CD4-positive, alpha-beta T cell treated with Interleukin-12 subunit alpha and Interleukin-12 subunit beta, for 1 hour (primary cell): ENCODE measurements at regions not wholly inside any gene's neighbourhood (a gene's known extent, or its start where the extent isn't known, plus 50 kb on each side); places are given as distances from the start of the nearest gene placed in this dataset.

Source experiments
- DNase-seq: peaks from one replicate; pipeline ENCODE4 v3.0.0-alpha.2; 2020

DNA sequence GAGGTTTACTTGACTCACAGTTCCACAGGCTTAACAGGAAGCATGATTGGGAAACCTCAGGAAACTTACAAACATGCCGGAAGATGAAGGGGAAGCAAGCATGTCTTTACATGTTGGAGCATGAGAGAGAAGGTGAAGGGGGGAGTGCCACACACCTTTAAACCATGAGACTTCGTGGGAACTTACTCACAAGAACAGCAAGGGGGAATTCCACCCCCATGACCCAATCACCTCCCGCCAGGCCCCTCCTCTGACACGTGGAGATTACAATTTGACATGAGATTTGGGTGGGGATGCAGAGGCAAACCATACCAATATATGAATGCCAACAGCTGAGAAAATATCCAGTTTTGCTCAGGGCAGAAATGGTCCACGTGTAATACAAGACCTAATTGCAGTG is 518.6 kb downstream of the VRK1 start:
- no peak for DNase-seq

DNA sequence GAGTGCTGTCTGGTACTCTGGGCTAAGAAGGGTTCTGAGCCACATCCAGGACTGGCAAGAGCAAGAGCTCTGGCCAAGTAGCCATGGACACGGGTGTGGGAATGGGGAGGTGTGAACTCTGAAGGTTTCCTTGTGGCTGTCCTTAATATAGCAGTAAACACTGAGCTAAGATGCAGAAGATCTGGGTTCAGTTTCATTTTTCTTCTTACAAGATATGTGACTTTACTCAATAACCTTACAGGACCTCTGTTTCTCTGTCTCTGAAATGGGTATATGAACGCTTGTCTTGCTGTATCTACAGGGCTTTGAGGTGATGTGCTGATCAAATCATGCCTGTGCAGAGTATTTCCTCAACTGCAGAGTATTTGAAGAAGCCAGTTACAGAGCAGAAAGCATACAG is 521.2 kb downstream of the VRK1 start:
- no peak for DNase-seq

DNA sequence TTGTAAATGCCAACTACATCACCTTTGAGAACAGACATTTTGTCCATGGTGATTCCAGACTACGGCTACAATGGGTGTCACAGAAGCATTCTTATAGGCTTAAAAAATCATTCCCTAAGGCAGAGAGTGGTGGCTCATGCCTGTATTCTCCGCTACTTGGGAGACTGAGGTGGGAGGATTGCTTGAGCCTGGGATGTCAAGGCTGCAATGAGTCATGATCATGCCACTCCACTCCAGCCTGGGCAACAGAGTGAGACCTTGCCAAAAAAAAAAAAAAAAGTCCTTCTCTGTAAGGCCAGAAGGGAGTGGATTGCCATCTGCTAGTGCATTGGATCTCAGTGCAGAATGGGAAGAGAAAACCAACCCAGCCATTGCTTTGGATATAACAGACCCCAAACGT is 522.5 kb downstream of the VRK1 start:
- no peak for DNase-seq

DNA sequence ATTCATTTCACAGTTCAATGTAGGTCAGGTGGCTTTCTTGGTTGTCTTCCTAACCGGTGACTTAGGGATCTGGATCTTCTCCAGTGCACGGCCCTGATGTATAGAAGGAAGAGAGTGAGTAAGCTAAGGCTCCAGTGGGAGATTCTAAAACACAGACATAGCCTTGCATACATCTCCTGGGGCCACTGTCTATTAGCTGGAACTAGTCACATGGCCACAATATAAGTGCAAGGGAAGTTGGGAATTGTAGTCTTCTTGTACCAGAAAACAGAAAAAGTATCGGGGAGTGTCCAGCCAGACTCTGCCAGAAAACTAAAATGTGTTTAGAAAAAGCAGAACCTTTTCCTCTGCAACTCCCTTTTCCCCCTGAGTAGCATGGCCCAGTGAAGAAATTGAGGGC is 531.6 kb downstream of the VRK1 start:
- no peak for DNase-seq

DNA sequence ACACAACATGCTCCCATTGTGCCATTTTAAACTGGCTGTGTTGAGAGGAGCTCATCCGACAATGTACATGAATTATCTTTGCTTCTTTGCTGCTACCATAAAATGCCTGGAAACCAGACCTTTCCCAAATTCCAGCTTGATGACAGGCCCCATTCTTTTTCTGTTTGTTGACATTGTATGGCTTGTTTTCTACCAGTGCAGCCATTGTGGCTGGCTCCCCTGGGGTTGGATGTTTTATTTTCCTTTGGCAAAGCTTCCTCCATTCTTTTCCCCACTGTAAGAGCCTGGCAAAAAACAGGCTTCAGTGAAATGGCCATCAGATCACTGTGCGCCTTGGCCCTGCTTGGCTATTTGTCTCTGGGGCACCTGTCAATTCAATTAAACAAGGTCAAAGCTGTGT is 532.5 kb downstream of the VRK1 start:
- no peak for DNase-seq

DNA sequence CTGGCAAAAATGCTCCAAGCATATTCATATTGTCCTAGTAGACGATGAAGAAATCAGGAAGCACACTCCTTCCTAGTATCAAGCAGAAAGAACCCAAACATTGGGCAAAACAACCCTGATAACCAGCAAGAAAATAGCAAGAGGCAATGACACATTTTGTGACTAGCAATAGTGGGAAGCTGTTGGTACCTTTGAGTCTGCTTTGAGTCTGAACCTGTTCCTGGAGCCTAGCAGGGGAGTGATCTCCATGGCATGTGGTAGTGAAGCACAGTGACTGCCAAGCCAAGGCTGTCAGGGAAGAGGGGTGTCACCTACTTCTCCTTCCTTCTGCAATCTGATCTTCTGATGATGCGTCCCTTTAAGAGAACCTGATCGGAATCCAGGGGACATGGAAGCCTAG is 533.9 kb downstream of the VRK1 start:
- no peak for DNase-seq

DNA sequence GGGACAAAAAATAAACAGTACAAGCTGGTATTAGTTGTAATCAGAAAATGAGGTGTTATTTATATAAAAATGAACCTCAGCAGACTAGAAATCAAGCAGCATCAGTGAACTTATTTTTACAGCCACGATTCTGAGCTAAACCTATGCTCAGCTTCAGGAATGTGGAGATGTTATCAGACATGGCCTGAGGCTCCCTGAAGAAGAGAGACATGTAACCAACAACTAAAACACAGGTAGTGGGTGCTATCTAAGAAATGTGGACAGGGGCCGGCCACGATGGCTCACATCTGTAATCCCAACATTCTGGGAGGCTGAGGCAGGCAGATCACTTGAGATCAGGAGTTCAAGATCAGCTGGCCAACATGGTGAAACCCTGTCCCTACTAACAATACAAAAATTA is 534.3 kb downstream of the VRK1 start:
- DNase-seq = no peak

DNA sequence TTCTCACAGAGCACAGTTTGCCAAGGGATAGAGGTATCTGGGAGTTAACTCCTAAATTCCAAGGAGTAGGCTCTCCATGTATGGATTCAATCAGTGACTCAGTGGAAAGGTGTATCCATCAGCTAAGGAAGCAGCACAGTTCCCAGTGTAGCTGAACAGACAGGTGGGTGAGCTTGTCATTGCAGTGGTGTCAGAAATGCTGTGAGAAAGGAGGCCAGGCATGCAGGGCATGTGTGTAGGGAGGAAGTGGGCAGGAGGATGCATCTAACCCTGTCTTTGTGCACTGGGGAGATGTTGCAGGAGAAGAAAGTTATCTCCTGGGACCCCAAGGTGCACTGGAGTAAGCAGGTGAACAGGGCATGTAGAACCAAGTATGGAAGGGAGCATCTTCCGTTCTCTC is 539.0 kb downstream of the VRK1 start:
- peak; percentile 7 for DNase-seq

DNA sequence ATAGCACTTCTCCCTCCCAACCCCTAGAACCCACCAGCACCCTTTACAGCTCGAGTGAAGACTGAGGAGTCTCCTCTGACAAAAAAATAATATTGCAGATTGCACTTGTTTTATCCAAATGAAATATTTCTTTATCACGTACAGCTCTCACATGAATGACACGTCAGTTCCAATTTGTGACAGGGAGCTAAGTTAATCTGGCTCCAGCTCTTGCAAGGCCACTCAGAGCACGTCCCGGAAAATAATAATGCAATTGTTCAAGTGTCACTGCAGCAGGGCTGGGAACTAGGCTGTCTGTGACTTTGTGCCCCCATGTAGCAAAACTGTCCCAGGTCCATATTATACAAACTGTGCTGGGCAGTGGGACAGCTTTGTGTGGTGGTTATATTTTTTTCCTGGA is 539.6 kb downstream of the VRK1 start:
- no peak for DNase-seq

DNA sequence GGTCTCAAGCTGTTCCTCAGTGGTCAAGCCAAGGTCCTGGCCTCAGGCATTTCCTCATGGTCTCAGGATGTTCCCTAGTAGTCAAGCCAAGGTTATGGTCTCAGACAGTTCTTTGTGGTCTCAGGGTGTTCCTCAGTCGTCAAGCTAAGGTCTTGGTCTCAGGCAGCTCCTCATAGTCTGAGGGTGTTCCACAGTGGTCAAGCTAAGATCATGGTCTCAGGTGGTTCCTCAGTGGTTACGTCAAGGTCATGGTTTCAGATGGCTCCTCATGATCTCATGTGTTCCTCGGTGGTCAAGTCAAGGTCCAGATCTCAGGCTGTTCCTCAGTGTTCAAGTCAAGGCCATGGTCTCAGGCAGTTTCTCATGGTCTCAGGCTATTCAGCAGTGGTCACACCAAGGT is 540.1 kb downstream of the VRK1 start:
- DNase-seq = no peak

DNA sequence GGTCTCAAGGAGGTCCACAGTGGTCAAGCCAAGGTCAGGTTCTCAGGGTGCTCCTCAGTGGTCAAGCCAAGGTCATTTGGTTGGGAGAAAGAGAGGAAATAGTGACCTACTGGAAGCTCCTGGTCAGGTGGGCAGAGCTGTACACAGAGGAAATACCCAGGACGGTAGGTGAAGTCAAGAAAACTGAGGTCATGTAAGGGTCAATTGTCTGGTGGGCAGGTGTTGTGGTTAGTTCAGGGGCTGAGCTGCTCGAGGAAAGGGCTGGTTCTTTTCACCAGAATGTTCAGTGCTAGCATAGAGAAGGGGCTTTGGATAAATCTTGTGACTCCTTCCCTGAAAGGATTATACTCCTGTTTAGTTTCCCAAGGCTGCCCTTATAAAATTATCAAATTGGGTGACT is 540.5 kb downstream of the VRK1 start:
- no peak for DNase-seq

DNA sequence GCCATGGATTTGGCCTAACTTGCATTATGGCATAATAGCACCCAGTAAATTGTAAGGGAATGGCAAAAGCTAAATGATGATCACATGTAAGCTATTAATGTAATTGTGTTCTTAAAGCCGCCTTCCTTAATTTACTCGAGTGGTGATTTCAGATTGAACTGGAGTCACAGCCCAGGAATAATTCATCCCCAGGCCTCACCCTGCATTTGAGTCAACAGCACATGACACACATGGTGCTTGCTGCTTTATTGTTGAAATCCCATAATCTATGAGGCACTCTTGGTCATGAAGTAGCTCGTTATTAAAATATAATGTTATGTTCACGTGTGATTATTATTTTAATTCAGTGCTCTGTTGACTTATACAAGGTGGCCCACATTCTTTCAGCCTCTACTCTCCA is 547.5 kb downstream of the VRK1 start:
- no peak for DNase-seq

DNA sequence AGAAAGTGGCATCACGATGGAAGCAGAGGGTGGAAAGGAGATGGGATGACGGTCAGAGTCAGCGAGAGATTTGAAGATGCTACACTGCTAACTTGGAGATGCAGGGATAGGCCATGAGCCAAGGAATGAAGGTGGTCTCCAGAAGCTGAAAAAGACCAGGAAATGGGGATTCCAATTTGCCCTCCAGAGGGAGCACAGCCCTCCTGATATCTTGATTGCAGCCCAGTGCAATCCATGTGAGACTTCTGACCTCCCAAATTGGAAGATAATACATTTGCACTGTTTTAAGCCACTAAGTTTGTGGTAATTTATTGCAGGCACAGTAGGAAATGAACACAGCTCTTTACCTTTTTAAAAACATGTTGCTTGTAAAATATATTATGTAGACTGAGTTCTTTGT is 549.5 kb downstream of the VRK1 start:
- DNase-seq = no peak

DNA sequence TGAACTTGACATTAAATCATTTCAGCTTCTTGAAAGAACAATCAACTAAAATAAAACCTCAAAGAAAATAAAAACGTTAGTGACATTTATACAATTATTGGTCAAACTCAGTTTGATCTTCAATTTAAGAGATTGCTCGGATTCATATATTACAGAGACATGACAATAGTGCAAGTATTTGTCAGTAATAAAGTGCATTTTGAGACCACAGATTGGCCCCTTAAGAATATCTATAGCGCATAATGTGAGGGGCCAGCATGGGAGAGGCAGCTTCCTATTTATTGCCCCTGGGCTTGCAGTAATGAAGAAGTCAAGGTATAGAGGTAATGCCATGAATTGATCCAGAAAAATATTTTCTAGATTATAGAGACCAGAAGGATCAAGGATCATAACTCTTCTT is 552.3 kb downstream of the VRK1 start:
- no peak for DNase-seq

DNA sequence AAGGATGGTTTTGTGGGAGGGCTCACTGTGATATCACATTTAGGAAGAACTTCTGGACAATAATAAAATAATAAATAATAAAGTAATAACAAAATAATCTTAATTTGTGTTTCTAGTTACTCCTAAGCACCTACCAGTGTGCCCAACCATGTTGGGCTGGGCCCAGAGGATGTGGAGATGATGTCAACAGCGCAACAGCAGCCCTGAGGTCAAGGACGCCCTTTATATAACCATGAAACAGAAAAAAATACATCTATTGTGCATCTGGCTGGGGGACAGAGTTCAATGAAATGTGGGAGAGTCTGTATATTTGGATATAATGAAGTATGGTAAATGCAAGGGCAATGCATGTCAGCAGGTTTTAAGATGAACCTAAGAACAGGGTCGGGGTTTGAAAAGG is 552.8 kb downstream of the VRK1 start:
- no peak for DNase-seq

DNA sequence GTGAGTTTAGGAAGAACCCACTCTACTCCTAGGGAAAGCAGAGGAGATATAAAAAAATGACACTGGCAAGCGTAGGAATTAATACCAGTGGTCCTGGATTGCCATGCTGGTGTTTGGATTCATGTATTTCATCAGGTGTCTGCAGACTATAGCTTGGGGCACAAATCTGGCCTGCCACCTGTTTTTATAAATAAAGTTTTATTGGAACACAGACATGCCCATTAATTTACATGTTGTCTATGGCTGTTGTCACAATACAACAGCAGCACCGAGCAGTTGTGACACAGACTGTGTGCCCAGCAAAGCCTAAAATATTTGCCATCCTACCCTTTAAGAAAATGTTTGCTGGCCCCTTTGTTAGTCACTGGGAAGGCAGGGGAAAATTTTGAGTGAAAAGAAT is 553.2 kb downstream of the VRK1 start:
- no peak for DNase-seq

DNA sequence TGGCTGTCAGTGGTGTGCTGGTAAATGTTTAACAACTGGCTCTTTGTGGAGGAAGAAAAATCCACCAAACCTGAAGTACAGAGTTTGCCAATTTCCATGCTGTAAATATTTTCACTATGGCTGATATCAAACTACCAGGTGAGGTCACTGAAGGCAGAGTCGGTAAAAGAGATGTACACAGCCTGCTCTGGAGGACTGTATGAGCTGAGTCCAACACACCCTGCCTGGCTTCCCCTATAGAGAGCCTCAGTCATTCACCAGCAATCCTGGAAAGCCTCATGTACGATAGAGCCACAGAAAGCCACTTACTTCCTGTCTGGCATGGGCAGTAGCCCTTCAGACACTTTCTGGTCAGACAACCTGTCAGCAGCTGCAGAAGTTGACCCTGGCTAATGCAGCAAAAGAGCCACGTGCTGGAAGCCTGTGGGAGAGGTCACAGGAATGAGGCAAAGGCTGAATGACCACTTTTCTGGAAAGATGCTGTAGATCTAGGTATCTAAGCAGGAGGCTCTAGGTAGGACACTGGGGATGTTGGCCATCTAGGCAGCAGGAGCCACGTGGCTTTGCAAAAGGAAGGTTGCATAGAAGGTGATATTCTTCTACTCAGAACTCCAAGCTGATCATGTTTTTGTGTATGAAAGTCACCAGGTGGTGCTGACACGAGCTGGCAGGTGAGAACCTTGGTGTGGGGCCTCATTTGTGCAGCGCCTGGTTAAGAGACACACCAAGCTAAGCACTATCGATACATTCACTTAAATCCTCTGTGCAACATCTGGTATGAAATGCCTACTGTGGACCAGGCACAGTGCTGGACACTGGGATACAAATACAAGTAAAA is 553.9 kb downstream of the VRK1 start:
- DNase-seq = no peak

DNA sequence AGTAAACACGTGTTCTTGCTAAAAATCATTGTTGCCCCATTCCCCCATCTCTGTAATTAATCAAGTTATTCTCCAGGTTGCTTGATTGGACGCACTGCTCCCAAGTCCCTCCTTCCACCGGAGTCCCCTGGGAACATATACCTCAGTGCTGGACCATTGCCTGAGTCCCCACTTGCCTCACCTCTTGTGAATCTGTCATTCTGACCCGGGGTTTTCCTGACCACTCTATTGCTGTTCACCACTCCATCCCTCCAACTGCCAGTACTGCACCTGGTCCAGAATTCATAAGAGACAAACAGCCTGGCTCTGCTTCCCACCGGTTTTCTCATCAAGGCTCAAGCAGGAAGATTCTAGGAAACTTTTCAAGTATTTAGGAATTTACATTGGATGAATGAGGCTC is 555.9 kb downstream of the VRK1 start:
- no peak for DNase-seq

DNA sequence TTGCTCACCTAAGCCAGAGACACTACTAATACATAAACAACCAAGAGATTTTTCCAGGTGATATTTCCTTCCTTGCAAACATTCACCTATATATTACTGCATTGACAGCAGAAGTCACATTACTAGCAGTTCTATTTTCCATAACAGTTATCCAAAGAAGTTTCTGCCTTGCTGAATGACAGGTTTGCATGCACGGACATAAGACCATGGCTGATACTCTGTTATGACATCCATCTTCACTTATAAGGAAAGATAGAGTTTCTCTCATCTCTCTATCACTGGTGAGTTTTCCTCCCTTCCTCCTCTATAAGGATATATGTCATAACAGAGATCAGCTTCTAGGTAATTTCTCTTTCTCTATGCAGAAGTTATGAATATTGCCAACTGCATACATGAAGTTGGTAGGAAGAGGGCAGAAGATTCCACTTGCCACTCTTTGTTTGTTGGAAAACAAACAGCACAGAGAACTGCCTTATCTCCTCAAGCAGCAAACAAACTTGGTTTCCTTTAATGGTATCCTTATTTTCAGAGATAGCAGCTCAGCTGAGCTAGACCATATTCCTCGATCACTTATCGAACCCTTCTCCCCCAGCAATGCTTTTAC is 557.0 kb downstream of the VRK1 start:
- no peak for DNase-seq

DNA sequence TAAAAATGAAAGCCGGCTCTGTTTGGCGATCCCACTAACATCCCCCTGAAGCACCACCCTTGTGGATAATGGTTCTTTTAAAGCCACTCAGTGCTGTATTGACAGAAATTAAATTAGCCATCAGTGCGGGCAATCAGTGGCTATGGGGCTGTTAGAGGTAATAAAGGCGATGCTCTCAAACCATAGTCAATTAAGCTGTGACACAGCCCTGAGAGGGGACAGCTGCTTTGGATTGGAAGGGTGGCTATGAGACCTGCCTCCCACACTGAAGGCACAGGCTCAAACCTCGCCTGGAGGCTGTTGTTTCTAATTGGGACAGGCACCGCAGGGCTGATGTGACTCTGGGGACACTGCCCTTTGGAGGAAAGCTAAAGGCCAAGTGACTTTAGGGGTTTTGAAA is 562.2 kb downstream of the VRK1 start:
- DNase-seq = no peak

DNA sequence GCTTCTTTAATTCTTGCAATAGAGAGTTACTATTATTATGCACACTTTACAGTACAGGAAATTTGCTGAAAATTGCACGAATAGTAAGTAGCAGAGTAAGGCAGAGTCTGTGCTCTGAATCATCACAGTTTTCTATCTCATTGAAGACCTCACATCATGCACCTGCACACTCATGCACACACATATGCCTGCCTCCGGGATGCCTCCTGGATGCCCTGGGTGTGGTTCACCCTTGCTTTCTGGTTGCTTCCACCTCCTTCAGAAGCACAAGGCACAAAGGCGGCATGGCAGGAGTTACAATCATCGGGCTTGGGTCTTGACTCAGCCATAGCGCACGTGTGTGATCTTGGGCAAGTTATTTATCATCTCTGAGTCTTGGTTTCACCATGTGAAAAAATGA is 564.0 kb downstream of the VRK1 start:
- no peak for DNase-seq

DNA sequence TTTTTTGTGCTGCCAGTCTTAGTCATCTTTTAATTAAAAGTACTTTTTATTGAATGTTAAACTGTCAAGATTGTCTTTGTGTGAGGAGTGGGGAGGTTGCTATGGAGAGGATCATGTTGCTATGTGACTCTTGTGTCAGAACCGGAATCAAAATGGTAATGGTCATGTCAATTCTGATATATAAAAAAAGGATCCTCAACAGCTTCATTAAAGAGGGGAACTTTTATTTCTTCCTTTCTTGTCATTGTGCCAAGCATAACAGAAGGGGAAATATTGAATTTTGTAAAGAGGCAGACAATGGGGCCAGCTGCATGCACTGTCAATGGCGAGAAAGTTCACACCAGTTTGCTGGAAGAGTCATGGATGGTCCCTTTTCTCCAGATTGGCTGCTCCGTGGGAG is 564.8 kb downstream of the VRK1 start:
- no peak for DNase-seq

DNA sequence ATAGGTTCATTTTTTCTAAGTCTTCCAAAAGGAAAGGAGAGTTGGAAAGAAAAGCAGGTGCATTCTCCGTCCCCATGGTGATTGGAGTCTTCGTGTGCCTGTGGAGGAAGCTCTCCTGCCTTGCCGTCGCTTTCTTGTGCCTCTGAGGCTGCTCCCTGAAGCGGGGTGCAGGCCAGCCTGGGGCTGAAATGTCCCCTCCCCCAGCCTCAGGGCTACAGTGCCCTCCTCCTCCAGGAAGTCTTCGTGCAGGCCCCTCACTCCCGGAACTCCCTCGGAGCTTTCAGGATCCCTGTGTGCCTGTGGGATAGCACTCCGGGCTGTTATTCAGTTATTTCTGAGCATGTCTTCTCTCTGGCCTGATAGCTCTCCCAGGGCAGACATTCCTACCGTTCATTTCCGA is 569.2 kb downstream of the VRK1 start:
- no peak for DNase-seq

DNA sequence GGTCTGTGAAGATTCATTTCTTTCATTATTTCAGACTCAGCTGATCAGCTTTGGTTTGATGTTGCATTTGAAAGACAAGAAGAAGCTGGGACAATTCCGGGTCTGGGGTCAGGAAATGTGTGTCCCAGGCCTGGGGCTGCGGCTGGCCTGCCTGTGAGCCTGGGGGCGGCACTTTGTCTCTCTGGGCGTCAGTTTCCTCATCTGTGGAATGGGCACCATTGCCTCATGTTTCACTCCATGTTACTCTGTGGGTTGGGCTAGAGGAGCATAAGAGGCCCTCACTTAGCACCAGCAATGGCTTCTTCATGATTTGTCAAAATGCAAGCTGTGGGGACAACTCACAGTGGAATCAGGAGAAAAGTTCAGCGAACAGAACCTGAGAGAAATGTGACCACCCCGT is 570.1 kb downstream of the VRK1 start:
- DNase-seq = no peak

DNA sequence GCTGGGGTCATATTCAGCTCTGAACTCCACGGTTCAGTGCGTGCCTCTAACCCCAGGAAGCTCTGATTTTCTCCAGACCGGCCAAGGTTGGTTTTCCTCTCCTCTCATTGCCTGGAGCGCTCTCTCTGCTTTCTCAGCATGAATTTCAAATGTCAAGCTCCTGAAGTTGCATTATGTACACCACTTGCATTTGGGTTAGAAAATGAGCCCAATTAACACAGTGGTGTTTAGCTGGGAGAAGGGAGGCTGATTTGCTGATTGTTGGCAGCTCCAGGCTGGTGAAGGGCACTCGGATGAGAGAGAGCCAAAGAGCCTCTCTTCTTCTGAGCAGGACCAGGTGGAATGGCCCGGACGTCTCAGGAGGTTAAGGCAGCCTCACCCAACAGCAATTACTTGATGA is 570.9 kb downstream of the VRK1 start:
- DNase-seq = no peak
